GM21526 (cell line): ENCODE measurements at regions not wholly inside any gene's neighbourhood (a gene's known extent, or its start where the extent isn't known, plus 50 kb on each side); places are given as distances from the start of the nearest gene placed in this dataset.
"Not testable (repeated sequence)": the region's sequence is repeated elsewhere in the genome, so short reads cannot be mapped to it uniquely, and the experiment has no call there.

Source experiments
- ATAC-seq: cut with Tn5 transposase; IDR thresholded peaks from one replicate; pipeline ENCODE4 v1.9.1; 2021; ENCODE audit warnings: moderate library complexity; ENCODE audit not compliant: unreplicated experiment, low FRiP score

DNA sequence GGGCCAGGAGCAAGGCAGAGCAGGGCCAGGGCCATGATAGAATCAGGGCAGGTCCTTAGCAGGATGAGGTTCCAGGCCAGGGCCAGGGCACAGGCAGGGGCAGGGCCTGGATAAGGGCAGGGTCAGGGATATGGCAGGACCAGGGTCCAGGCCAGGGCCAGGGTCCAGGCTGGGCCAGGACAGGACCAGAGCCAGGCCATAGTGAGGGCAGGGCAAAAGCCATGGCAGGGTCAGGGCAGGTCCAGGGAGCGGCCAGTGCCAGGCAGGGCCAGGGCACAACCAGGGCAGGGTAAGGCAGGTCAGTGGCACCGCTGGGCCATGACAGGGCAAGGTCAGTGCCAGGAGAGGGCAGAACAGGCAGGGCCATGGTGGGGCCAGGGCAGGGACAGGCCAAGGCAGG, 152.2 kb downstream of the LIPI start:
- no peak for ATAC-seq

DNA sequence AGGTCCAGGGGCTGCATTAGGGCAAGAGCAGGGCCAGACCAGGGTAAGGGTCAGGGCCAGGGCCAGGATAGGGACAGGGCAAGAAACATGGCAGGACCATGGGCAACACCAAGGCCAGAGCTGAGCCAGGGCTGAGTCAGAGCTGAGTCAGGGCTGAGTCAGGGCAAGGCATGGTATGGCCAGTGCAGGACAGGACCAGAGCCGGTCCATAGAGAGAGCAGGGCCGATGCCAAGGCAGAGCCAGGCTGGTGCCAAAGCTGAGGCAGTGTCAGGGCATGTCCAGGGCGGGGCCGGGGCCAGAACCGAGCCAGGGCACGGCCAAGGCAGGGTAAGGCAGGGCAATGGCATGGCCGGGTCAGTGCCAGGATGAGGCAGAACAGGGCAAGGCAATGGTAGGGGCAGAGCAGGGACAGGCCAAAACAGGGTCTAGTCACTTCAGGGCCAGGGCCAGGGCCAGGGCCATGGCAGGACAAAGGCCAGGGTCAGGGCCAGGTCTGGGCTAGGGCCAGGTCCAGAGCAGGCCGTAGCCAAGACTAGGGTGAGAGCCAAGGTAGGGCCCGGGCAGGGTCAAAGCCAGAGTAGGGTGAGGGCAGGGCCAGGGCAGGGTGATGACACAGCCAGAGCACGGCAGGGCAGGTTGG, 152.8 kb downstream of the LIPI start:
- not testable (repeated sequence) for ATAC-seq

DNA sequence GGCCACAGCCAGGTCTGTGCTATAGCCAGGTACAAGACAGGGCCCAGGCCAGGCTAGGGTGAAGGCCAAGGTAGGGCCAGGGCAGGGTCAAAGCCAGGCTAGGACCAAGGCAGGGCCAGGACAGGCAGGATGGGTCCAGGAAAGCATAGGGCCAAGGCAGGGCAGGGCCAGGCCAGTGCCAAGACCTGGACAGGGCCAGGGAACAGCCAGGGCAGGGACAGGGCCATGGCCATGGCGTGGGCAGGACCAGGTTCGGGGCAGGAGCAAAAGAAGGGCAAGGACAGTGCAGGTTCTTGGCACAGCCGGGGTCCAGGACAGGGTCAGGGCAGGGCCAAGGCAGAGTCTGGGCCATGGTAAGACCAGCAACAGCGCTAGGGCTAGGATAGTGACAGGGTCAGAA, 153.4 kb downstream of the LIPI start:
- ATAC-seq, result no peak

DNA sequence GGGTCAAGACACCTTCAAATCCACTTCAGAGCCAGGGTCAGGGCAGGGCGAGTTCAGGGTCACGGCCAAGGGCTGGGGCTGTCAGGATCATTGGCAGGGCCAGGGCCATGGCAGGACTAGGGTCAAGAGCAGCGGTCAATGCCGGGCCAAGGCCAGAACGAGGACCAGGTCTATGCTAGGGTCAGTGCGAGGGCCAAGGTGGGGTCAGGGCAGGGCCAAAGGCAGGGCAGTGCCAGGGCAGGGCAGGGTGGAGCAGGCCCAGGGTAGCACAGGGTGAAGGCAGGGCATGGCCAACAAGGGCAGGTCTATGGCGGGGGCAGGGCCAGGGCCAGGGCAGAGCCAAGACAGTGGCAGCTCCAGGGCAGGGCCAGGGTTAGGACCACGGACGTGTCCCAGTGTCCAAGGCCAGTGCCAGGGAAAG, 154.0 kb downstream of the LIPI start:
- no peak for ATAC-seq

DNA sequence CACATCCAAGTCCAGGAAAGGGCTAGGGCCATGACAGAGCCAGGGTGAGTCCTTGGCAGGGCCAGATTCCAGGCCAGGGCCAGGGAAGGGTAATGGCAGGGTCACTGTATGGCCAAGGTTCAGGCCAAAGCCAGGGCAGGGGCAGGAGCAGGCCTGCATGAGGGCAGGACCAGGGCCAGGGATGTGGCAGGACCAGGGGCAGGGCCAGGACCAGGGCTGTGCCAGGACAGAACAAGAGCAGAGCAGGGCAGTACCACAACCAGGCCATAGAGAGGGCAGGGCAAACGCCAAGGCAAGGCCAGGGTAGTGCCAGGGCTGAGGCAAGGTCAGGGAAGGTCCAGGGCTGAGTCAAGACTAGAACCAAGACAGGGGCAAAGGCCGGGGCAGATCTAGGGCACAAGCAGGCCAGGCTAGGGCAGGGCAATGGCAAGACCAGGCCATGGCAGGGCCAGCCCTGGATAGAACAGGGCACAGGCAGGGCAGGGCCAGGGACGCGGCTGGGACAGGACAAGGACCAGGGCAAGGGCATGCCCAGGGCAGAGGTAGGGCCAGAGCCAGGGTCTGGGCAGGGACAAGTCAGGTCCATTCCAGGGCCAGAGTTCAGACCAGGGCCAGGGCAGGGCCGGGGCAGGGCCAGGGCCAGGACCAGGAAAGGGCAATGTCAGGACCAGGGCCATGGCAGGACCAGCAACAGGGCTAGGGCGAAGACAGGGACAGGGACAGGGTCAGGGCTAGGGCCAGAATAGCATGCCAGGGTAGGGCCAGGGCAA, 154.8 kb downstream of the LIPI start:
- ATAC-seq, result not testable (repeated sequence)

DNA sequence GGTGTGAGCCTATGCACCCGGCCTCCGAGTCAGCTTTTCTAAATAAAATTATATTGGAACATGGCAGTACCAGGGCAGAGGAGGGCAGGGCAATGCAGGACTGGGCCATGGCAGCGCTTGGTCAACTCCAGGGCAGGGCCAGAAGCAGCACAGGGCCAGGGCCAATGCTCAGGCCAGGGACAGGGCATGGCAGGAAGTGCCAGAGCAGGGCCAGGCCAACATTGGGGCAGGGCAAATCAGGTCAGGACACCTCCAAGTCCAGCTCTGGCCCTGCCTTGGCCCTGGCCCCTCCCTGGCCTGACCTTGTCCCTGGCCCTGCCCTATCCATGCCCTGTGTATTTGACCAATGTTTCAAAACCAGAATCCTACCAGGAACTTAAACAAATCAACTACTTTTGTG, 156.1 kb downstream of the LIPI start:
- no peak for ATAC-seq

DNA sequence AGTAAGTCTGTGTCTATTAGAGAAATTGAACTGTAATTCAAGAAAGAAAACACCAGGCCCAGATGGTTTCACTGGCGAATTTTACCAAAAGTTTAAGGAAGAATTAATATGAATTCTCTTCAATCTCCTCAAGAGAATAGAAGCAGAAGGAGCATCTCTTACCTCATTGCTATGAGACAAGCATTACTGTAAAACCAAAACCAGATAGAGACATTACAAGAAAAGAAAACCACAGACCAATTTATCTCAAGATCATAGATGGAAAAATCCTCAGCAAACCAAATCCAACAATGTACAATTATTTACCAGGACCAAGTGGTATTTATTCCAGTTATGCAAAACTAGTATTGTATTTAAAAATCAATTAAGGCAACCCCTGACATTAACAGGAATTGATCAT, 160.6 kb downstream of the LIPI start:
- ATAC-seq, result no peak

DNA sequence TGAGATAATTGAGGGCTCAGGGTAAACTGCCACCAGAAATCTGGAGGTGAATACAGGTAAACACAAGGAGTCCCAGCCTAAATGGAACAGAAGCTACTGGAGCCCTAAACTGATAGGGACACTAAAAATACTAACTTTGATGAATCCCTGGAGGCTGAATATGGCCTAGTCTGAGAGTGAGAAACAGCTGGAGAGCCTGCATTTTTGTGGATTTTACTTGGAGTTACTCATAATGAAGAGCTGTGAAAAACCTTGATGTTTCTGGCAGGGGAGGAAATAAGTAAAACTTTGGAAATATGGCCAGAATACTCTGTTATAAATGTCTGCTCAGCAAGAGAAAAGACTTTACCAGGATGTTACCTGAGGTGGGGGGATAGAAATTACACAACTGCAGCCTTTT, 164.4 kb downstream of the LIPI start:
- ATAC-seq, result no peak

DNA sequence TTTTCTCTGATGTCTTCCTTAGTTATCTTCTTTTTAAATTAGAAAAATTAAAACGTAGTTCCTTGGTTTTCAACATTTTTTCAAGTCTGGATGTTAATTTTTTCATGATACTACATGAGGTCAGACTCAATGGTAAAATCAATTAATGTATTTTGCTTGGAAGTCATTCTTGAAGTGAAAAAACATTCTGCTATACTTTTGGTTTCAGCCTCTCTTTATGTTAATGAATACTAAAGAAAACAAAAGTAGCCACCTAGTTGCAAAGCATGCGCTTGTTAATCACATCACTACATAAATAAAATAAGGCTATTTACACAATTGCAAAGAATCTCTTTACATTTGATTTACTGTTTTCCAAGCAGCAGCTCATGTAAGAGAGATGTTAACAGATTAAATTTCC, 170.4 kb downstream of the LIPI start:
- no peak for ATAC-seq

DNA sequence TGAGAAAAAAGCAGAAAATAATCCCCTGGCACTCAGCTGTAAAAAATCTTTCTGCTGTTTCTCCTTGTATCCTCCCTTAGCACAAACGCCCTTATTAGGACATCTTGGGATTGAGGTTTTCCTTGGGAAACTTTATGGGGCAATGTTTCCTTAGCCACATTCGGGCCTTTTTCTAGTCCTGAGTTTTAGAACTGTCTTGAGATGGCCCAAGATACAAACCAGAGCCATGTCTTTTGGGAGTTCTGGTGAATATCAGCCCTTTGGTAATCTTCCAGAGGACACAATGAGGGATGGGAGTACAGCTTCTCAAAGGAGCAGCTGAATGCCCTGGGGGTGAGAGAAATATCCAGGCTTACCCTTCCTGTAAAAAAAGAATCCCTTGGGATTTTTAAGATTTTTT, 182.1 kb downstream of the LIPI start:
- ATAC-seq, result not testable (repeated sequence)

DNA sequence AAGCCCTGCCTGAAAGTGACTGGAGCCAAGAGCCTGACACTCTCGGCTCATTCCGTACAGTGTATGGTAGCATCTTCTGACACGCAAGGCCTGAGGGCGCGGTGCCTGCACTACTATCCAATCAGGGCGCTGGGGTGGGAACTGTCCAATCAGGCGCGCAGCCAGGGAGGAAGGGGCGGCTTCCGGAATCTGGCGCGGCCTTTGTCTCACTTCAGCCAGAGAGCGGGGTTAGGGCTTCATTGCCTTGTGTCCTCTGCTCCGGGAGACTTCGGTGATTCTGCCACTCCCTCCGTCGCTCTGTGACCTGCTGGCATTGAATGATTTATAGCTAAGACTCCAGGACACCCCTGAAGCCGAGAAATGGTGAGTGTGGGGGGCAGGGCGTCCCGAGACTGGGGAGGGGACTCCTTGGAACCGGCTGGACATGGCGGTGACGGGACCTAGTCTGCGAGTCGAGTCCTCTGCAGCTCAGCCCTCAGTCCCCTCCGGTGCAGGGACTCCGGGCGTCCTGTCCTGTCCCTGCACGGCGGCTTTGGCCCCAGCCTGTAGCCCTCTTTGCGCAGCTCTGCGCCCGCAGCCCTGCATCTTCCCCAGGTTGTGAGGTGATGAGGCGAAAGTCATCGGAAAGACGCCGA, 183.4 kb downstream of the LIPI start:
- ATAC-seq, result peak; percentile 100

DNA sequence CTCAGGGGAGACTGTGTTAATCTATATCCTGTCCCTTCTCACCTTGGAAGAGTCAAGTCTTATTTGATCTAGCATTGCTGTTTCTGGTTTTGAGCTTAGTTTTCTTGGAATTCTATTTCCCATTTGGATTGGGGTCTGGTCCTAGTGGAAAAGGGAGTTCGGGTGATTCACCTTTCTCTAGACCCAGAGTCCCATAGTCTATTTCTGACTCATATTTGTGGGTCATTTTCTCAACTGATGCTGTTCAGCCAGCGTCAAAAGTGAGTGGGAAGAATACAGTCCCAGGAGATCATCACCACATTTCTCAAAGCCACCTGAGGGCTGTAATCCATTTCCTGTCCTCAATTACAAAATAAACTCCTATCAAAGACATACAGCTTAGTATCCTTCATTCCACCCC, 190.6 kb downstream of the LIPI start:
- ATAC-seq, result not testable (repeated sequence)

DNA sequence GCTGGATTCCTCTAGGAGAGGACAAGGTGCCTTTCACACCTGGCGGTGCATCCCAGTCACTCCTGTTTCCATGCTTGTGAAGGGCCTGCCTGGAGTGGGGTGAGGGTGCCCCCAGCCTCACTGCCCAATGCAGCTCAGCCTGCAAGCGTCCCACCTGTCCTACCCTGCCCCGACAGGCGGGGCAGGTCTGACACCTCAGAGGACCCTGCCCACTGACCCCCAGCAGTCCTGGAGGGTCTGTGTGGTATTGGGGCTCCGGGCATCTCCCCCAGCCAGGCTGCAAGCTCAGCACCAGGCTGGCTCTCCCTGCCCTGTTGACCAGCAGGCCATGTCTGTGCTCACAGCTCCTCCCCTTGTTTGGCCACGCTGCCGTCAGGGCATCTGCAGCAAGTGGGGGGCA, 194.9 kb downstream of the LIPI start:
- not testable (repeated sequence) for ATAC-seq

DNA sequence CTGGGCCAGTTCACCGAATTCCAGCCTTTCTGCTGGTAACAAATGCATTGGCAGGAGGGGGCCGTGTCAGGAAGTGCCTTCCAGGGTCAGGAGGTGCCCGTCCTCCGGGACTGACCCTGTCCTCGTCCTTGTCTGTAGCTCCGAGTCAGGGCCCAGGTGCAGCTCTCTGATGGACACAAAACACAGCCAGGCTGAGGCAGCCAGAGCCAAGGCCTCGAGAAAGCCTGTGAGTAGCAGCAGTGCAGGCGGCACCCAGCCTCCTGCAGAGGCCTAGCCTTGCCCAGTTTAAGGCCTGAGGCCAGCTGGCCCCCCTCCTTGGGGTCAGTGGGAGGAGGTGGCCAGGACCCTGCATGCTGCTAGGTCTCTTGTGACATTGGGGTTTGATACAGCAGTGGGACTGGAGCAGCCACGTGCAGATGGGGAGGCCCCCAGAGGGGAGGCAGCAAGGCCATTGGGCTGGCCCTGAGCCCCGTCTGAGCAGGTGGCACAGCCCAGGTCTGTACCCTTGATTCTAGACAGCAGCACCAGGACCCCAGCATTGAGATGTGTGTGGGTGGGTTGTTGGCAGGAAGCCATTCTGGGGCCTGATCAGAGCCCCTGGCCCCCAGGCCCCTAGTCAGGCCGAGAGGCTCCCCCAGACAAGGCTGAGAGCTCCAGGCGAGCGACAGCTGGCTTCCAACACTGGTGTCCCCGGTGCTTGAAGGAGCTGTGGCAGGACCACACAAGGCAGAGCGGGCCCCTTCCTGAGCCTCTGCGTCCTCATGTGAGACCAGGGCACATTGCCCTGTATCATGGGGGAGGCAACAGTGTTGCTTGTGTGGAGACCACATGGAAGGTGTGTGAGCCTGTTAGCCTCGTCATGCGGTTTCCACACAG, 196.9 kb downstream of the LIPI start:
- not testable (repeated sequence) for ATAC-seq

DNA sequence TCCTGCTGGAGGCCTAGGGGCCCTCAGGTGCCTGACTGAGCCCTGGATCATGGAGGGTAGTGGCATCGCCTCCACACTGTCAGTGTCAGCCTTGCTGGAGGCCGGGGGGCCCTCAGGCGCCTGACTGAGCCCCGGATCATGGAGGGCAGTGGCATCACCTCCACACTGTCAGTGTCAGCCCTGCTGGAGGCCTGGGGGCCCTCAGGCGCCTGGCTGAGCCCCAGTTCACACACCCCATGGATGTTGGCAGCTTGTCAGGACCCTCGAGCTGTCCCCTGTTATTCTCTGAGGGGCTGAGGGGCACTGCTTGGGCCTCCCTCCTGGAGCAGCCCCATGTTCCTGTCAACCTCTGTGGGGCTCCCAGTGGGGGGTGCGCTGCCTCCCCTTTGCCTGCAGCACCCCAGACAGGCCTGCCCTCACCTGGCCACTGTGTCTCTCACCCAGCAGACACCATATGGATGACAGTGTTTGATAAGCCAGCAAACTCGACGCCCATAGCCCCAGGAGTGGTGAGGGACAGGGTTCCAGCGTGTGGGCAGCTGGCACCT, 197.6 kb downstream of the LIPI start:
- ATAC-seq, result no peak

DNA sequence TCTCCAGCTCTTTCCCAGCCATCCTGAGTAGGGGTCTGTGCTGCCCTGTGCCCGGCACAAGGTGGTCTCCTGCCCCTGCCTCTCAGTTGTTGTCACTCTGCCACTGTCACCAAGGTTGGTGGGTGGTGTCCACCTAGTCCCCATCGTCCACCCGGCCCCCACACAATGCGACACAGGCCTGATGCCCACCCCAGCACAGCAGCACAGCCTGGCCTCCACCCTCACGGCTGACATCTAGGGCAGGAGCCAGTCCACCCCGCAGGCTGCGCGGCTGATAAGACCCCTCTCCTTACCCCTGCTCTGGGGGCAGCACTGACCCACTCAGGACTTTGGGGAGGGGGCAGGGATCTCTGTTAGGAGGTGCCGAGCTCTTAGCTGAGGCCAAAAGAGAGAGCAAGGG, 198.3 kb downstream of the LIPI start:
- ATAC-seq, result no peak

DNA sequence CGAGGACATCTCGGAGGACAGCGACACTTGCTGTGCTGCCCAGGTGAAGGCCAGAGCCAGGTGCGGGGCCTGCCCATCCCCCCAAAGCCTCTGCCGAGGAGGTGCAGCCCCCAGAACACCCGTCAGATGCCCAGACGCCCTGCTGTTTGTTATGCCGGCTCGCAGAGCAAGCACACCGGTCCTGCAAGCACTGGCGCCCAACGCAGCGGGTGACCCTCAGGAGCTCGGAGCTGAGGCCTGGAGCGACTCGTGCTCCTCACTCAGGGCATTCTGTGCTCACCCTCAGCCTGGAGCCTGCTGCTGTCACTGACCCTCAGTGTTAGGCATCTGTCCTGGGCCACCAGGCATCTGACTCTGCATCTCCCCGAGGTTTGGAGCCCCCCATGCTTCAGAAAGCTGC, 199.0 kb downstream of the LIPI start:
- not testable (repeated sequence) for ATAC-seq

DNA sequence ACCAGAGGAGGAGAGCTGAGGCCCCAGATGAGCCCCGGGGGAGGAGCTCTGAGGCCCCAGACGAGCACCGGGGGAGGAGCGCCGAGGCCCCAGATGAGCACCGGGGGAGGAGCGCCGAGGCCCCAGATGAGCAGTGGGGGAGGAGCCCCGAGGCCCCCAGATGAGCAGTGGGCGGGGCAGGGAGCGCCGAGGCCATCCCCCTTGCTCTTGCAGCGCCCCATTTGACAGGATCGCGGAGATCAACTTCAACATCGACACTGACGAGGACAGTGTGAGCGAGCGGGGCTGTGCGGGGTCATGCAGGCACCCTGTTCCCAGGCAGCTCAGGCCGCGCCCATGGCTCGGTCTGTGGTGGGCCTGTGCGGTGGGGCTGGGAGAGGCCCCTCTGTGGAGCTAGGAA, 199.6 kb downstream of the LIPI start:
- not testable (repeated sequence) for ATAC-seq

DNA sequence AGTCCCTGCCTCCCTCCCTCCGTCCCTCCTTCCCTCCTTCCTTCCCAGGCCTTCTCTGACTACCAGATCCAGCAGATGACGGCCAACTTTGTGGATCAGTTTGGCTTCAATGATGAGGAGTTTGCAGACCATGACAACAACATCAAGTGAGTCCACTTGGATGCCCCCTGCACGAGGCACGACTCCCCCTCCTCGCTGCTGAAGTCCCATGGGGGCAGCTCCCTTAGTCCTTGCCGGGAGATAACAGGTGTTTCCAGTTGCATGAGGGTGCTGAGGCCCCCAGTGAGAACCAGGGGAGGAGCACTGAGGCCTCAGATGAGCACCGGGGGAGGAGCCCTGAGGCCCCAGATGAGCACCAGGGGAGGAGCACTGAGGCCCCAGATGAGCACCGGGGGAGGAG, 200.0 kb downstream of the LIPI start:
- ATAC-seq, result no peak

DNA sequence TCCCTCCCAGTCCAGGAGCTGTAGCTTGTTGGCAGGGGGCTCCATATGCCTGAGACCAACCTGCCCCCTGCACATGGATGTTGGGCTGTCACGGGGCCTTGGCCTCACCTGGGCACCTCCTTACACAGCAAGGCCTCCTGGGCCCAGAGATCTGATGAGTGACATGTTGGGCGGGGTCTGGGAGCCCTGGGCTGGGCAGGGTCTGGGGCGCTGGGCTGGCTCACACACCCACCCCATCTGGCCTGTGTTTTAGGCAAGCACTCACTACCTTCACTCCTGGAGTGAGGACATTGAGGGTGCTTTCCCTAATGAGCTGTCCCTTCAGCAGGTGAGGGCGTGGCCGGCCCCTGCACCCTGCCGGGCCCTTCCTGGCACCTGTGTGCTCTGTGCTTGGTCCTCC, 200.8 kb downstream of the LIPI start:
- ATAC-seq, result not testable (repeated sequence)
